ENCODE measurements at regions not wholly inside any gene's neighbourhood (a gene's known extent, or its start where the extent isn't known, plus 50 kb on each side); places are given as distances from the start of the nearest gene placed in this dataset.

DNA sequence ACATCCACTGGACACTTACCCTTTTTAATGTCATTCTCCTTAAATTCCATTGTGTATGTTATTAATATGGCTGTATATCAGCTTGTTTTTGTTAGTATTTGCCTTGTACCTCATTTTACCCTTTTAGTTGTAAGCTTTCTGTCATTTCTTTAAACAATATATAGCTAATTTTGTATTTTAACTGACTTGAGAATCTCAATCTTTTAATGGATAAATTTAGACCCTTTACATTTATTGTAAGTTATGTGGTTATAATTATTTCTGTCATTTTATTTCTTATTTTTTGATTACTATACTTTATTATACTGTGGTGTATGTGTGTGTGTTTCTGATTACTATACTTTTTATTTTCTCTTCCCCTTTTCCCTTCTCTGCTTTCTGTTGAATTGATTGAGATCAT, 159.0 kb upstream of the LHX5 start:
- no peak for DNase-seq (ENCODE audit: low spot score, unreplicated experiment)
- Mint-ChIP-seq H3K27ac (no peak overlapping the region), H3K36me3 (ENCODE audit: insufficient read depth) (no peaks in the 10 kb centered on the region), H3K9me3 (ENCODE audit: low read depth) (peaks cover 13% of the 10 kb centered on the region), H3K27me3 (peaks cover 66% of the 10 kb centered on the region), H3K4me1 (ENCODE audit: low read depth) (no peaks in the 10 kb centered on the region), H3K4me3 (ENCODE audit: low read depth) (no peak overlapping the region)
- TF ChIP-seq, protein P1, sequence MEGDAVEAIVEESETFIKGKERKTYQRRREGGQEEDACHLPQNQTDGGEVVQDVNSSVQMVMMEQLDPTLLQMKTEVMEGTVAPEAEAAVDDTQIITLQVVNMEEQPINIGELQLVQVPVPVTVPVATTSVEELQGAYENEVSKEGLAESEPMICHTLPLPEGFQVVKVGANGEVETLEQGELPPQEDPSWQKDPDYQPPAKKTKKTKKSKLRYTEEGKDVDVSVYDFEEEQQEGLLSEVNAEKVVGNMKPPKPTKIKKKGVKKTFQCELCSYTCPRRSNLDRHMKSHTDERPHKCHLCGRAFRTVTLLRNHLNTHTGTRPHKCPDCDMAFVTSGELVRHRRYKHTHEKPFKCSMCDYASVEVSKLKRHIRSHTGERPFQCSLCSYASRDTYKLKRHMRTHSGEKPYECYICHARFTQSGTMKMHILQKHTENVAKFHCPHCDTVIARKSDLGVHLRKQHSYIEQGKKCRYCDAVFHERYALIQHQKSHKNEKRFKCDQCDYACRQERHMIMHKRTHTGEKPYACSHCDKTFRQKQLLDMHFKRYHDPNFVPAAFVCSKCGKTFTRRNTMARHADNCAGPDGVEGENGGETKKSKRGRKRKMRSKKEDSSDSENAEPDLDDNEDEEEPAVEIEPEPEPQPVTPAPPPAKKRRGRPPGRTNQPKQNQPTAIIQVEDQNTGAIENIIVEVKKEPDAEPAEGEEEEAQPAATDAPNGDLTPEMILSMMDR (IDR thresholded peaks at IDR 0.05; ENCODE audit: unreplicated experiment): no peak

DNA sequence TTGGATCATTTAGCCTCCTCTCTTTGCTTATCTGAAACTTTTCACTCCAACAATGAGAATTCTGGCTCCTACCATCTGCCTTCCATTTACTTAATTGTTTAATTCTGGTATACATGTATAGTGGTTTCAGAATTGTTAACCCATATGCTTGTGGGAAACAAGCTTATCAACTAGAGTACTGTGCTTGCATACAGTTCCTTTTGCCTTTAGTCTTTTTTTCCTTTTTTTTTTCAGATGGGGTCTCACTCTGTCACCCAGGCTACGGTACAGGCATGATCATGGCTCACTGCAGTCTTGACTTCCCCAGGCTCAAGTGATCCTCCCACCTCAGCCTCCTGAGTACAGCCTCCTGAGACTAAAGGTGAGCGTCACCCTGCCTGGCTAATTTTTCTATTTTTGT, 153.8 kb upstream of the LHX5 start:
- no peaks in the 10 kb centered on the region for H3K4me1 Mint-ChIP-seq (ENCODE audit: low read depth)

DNA sequence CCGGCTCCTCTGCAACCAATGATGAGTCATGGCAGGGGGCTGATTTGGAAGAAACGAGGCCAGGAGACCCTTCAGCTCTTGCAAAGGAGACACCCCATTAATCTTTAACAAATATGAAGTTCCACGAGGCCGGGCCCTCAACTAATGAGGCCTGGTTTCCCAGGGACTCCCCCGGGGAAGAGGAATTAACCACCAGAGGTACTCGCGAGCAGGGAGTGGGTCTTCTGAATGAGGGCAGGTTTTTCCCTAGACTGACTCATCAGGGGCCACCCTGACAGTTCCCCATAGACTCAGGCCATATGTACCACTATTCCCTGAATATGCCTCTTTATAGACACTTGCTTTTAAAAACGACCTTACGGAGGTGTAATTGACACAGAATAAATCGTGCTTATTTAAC, 150.7 kb upstream of the LHX5 start:
- H3K27me3 Mint-ChIP-seq: peaks cover 67% of the 10 kb centered on the region
- no peak overlapping the region for H3K27ac Mint-ChIP-seq
- H3K4me1 Mint-ChIP-seq (ENCODE audit: low read depth): peaks cover 9% of the 10 kb centered on the region
- H3K36me3 Mint-ChIP-seq (ENCODE audit: insufficient read depth): no peaks in the 10 kb centered on the region
- H3K4me3 Mint-ChIP-seq (ENCODE audit: low read depth): no peak overlapping the region
- TF ChIP-seq, protein P1 (IDR thresholded peaks at IDR 0.05; ENCODE audit: unreplicated experiment): no peak
- DNase-seq (ENCODE audit: low spot score, unreplicated experiment): no peak
- peaks cover 7% of the 10 kb centered on the region for H3K9me3 Mint-ChIP-seq (ENCODE audit: low read depth)

More for the DNA sequence above, 153.8 kb upstream of the LHX5 start:
- Mint-ChIP-seq H3K27me3 (peaks cover 72% of the 10 kb centered on the region), H3K27ac (no peak overlapping the region), H3K36me3 (ENCODE audit: insufficient read depth) (no peaks in the 10 kb centered on the region), H3K4me3 (ENCODE audit: low read depth) (no peak overlapping the region), H3K9me3 (ENCODE audit: low read depth) (peaks cover 12% of the 10 kb centered on the region)
- DNase-seq (ENCODE audit: low spot score, unreplicated experiment): no peak
- TF ChIP-seq, protein P1 (IDR thresholded peaks at IDR 0.05; ENCODE audit: unreplicated experiment): no peak

- peaks cover 9% of the 10 kb centered on the region for H3K4me1 Mint-ChIP-seq (ENCODE audit: low read depth)
- TF ChIP-seq, protein P1 (IDR thresholded peaks at IDR 0.05; ENCODE audit: unreplicated experiment): no peak
- peaks cover 3% of the 10 kb centered on the region for H3K9me3 Mint-ChIP-seq (ENCODE audit: low read depth)
- H3K27me3 Mint-ChIP-seq: peaks cover 82% of the 10 kb centered on the region
- H3K36me3 Mint-ChIP-seq (ENCODE audit: insufficient read depth): no peaks in the 10 kb centered on the region
- no peak overlapping the region for H3K27ac Mint-ChIP-seq
- no peak overlapping the region for H3K4me3 Mint-ChIP-seq (ENCODE audit: low read depth)
- DNase-seq (ENCODE audit: low spot score, unreplicated experiment): no peak
Observed at GRCh38 chr12:113620437-113620976, 148.8 kb upstream of the LHX5 start.

- no peaks in the 10 kb centered on the region for H3K9me3 Mint-ChIP-seq (ENCODE audit: low read depth)
- DNase-seq (ENCODE audit: low spot score, unreplicated experiment): no peak
- no peaks in the 10 kb centered on the region for H3K36me3 Mint-ChIP-seq (ENCODE audit: insufficient read depth)
- peaks cover 89% of the 10 kb centered on the region for H3K27me3 Mint-ChIP-seq
- H3K4me3 Mint-ChIP-seq (ENCODE audit: low read depth): no peak overlapping the region
- TF ChIP-seq, protein P1 (IDR thresholded peaks at IDR 0.05; ENCODE audit: unreplicated experiment): no peak
- H3K4me1 Mint-ChIP-seq (ENCODE audit: low read depth): peaks cover 9% of the 10 kb centered on the region
- no peak overlapping the region for H3K27ac Mint-ChIP-seq
Observed at GRCh38 chr12:113619202-113619601, 147.5 kb upstream of the LHX5 start.
